Anterior cingulate cortex (tissue), 58 donors: ENCODE measurements at regions not wholly inside any gene's neighbourhood (a gene's known extent, or its start where the extent isn't known, plus 50 kb on each side); places are given as distances from the start of the nearest gene placed in this dataset.
A peak's percentile ranks its signal among the peaks of the same experiment; 100 is the strongest.

Experiments used
- DNase-seq, 58 donors: peaks; one replicate each; lab custom pipeline; 2025; lab: John Stamatoyannopoulos, UW

DNA sequence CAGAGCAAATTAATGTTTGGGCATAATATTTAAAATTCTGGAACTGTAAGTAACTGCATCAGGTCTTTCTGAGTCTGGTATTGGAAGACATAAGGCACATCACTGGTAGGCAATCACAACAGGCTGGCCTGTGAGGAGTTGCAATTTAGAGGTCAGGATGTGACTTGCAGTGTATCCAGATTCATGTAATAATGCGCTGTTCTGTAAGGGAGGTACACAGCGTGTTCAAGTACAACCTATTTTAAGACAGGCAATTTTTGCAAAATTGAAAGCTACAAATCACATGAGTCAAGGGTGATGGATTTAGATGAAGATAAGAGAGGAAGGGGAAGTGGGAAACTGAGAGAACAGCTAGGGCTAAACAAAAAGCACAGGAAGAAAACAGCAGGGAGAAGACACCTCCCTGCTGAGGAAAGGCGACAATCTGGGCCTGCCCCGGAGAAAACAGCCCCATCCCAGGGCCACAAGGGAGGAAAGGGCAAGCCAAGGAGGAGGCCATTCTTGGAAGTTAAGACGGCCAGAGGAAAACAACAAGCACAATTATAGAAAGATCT is 138.1 kb downstream of the LACC1 start:
- no peak for DNase-seq

DNA sequence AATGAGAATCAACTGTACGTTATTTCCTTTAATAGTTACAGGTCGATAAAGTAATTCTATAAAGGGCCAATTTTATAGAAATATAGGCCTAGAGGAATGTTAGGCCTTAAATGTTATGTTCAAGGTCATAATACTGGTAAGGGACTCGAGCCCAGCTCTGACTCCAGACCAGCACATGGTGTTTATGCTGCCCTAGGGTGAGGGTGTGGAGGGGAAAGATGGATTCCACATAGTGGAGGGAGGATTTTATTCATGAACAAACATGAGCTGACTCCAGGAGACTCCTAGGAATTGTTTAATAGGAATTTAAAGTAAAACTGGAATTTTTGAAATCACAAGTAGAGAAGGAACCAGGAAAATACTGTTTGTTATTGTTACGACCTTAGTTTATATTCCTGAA is 139.9 kb downstream of the LACC1 start:
- no peak for DNase-seq

DNA sequence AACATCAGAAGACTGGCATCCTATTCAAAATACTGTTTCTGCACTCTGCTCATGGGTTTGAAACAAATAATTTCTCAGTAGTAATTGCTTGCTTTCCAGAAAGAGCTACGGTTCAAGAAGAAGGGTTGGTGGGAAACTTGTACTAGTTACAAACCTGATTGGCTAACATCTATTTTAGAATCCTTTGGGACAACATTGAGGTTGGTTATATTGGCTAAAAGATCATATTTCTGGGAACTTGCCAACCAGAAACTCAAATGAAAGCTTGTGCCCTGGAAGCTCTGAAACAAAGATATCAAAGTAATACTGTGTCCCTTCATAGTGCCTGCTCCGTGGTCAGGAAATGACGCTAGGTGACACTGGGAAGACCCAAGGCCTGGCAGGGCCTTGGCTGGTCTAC is 141.7 kb downstream of the LACC1 start:
- DNase-seq = no peak

DNA sequence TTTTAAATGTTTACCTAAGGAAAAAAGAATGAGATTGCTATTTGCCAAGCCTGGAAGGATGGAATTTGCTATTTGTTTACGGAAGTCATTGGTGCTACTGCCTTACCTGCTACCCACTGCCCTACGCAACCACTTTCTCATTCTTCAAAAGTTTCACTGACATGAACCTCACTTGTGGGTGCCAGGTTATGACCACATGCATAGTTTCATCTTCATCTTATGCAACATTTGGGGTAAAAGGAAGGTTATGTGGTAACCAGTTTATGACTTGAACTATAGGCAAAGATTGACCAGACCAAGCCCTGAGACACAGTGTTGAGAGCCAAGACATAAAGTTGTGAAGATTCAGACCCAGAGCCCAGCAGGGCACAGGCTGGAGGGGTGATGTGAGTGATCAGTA is 142.5 kb downstream of the LACC1 start:
- DNase-seq = no peak

DNA sequence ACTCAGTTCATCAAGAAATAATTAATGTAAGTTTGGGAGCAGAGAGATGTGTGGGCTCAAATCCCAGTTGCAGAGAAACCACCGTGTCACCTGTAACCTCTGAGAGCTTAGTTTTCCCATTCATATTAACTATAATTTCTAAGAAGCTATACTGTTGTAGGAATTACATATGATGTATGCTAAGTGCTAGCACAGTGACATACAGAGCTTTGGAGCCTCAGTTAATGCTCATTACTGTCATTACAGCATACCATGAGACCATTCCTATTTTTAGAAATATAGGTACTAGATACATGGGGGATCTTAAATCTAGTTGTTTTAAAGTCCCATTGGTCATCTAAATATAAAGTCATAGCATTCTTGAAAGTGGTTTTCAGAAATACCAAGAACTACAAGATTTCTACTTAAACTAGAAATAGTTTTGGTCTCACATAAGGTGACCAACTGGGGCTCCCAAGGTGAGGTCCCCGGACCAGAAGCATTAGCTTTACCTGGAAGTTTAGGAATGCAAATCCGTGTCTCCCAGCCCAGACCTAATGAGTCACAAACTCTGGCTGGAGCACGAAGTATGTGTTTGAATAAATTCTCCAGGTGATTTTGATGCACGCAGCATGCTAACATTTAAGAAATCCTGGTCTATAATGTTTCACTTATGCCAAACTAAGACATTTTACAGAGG is 144.6 kb downstream of the LACC1 start:
- DNase-seq = no peak

DNA sequence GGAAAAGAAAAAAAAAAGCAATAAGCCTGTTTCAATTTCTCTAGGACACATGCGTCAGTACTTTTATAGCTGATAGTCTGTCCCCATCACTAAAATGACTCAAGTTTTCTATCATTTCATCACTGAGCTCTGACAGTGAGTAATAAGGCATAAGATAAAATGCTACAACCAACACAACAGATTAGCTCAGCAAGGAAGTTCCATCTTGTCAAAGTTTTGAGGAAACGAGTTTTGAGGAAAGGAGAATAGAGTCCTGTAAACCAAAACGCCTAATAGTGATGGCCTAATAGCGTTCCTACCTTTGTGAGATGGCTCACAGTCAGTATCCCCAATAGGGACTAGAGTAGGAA is 145.1 kb downstream of the LACC1 start:
- DNase-seq = no peak

DNA sequence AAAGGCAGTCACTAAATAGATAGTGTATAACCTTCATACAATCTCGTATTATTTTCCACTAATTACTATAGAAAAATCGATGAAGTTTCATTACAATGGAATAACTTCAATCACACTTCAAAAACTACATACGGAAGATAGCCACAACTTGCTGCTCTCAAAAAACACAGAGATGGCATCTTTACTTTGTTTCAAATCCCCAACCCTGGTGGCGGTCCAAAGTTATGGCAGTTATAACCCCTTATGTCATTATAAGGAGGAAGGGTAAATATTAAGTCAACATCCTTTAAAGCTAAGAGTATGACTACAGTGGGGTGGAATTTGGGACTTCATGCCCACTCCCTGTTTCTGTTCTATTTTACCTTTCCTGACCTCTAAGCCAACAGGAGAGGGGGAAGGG is 146.5 kb downstream of the LACC1 start:
- DNase-seq = no peak

DNA sequence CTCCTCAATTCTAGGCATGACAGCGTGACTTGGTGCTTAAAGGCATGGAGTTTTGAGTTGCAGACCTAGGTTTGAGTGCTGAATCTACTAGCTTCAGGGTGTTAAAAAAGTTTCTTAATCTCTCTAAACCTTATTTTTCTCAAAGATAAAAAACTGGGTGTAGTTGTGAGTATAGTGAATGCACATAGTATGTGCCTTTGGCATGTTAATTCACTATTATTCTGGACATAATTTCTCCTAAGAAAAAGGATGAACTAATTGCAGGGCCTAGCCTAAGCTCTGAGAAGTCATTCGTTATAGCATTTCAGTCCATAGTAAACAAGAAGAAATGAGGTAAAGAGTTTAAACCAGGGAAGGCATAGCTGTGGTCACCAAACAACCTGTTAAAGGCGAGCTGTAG is 149.0 kb downstream of the LACC1 start:
- DNase-seq = no peak

DNA sequence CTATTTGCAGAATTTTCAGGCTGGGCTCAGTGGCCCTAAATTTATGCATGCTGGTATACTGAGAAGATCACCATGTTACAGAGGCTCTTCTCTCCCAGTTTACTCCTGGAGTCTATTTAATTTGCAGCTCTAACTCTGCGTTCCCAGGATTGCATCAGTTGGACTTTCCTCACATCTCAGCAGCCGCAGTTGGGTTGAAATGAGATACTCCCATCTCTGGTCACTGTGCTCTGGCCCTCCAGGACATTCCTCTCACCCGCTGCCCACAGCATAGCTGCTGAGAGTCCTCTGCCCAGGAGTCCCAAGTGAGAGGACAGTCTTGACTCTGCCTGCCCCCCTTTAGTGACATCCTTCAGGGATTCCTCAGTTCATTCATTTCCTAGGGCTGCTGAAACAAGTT is 150.9 kb downstream of the LACC1 start:
- DNase-seq = no peak

DNA sequence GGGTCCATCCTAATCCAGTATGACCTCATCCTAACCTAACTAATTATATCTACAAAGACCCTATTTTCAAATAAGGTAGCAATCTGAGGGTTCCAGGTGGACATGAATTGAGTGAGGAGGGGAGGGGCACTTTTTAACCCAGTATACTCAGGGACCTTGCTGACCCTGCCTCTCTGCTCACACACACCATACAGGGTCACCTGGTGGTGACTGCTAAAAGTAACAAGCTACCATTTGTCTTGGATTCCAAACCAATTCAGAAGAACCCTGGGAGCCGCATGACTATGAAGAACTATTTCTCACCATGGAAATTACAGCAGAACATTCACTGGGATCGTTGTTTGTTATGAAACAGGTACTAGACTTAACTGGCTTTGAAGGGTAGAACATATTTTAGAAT is 151.9 kb downstream of the LACC1 start:
- no peak for DNase-seq

DNA sequence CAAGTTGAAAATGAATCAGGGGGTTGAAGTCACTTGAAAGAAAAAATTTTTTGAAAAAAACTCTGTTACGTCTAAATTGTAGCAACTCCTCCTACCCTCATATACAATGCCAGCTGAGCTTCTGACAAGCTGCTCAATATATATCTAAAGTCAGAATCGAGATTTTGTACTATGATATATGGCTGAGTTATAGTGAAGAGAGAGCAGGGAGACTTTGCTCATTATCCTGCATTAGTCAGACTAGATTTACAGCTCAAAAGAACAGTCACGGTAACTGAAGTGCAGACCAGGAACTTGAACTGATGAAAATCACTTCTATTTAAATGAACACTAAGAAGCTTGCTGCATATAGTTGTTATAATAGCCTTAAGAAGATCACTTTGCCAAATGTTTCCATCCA is 153.1 kb downstream of the LACC1 start:
- no peak for DNase-seq

DNA sequence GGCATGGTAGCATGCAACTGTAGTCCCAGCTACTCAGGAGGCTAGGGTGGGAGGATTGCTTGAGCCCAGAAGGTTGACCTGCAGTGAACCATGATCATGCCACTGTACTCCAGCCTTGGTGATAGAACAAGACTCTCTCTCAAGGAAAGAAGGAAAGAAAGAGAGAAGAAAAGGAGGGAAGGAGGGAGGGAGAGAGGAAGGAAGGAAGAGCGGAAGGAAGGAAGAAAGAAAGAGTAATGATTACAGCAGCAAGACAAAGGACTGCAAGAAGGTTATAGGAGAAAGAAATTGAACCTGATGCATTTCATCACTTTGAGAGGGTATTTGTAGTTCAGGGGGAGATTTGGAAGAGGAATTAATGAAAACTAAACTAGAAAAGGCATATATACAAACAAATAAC is 155.7 kb downstream of the LACC1 start:
- no peak for DNase-seq

DNA sequence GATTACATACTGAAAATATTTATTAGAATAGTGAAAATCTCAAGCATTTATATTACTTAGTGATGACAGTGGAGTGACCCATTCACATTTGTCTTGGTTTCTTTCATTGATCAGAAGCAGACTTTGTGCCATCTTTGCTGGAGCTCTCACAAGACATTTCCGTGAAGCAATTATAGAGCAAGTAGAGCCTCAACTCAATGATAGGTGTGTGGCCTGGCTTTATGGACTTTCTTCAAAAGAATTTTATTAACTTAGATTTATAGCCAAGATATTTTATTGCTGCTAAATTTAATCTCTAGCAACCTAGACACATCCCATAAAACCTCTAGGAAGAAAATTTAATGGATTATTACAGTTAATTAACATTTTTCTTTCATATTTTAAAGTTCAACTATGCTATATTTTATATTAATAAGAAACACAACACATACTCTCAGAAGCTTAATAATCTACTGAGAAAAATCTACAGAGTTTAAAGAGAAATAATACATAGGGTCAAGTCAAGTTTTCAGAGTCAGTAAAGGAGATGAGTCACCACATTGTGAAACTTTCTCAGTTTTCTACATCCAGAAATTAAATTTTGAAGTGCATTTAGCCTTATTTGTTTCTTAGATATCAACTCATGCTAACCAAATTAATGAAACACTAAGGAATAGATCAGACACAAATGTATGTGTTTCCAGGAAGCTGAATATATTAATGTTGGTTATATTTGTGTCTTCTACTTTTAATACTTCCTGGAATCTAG is 160.5 kb downstream of the LACC1 start:
- no peak for DNase-seq

DNA sequence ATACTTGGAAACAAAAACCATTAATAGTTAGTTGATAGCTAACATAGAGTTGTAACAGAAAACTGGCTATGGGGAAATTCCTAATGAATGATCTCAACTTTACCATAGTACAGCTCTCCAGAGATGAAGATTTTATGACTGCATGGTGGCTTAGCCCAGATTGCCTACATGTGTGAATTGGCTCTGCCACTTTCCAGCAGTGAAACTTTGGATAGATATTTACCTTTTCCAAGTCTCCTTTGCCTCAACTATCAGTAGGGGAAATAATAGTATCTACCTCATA is 161.1 kb downstream of the LACC1 start:
- no peak for DNase-seq

DNA sequence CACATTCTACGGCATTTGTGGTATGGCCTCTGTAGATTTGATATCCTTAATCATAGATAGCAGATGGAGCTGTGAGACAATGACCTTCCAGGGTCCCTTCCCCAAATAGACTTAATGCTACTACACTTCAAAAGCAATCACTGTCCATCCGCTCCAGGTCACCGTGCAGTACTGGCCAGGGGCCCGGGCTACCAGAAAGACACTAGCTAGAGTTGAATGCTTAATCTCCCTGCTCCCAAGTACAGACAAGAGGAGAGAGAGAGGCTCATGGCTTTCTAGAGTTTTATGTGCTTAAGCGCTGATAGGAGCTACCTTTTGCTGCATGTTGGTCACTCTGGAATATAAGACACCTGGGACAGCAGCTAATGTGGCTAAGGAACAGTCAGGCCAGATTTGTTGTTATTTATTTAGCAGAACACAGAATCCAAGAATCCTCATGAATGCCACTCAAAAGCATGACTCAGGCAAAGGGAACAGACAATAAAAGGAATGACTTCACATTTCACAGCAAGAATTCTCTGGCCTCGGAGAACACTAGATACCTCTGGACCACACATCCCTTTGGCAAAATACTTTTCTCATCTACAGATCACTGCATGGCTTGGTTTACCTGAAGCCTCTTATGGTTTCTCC is 165.0 kb downstream of the LACC1 start:
- DNase-seq = peak in 1 of 58 donors; percentile 13

DNA sequence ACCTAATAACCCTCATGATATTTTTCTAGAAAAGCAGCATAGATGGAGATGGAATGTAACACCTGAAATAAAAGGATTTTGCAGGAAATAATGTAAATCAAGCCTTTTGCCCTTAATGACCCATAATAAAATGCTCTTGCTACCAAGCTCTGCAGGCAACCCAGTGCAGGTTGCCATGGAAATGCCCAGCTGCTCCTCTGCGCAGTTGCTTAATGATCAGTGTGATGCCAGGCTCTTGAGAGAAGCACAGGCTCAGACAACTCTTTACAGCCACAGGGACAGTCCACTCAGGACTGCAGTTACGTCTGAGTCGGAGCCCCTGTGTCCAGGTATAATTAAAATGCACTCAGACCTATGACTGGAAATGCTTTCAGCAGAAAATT is 165.5 kb downstream of the LACC1 start:
- peak in 32 of 58 donors; percentile 1 to 48 (median 16) for DNase-seq

DNA sequence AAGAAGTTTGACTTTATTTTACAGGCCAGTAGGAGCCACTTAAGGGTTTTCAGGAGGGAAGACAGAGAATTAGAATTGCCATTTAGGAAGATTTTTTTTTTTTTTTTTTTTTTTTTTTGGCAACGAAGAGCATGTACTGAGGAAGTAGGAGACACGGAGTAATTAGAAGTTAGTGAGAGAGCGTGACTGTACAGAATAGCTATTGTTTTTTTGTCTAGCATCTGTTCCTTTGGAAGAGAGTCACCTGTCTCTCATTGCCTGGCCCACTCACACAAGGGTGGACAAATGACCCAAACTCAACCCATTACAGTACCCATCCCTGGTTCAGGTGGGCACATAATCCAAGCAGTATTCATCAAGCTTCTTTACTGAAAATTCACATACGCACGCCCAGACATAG is 166.7 kb downstream of the LACC1 start:
- DNase-seq = no peak

DNA sequence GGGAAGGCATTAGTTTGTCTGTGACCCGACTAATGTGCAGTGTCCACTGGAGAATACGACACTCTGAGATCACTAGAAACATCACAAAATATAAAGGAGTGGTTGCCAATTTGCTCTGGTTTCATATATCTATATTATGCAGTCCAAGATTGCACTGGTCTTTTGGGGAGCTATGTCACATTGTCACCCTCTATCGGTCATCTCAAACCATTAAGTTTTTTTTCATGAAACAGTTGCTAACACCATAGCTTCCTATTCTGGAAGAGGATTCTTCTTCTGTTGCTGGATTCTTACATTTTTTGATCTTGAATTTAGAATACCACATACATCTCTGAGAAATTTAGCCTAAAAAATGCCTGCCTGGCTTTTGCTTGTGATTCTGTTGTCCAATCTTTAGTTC is 168.6 kb downstream of the LACC1 start:
- no peak for DNase-seq

DNA sequence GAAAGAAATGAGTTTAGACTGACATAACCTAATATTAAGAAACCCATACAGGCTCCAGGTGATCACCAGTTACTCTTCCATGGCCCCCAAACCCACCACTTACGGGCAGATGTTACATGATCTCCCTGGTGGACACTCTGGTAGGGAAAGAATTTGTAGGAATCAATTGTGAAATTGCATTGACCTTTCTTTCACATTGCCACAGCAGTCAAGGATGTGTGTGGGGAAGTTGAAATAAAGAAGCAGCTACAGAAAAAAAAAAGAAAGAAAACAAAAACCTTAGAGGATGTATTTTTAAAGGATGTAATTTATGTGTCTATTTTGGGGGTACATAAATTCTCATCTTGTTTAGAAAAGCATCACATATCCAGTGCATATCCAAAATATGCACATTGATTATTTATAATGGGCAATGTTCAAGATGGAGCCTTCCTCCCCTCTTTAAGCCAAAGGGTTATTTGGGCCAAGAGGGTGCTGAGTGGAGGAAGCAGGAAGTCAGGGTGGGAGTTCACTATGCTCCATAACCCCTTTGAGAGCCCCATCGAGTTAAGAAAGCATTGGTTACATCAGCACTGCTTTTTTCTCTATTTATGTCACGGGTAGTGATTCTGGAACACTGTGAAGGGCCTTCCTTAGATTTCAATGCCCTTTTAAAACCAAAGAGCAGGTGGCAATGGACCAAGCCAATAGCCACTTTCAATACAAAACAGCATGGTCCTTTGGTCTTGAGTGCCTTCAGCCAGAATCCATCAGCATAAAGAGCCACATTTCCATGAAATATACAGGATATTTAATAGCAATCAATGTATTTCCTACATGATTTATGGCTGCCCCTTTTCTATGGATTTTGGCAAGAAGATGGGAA is 169.6 kb downstream of the LACC1 start:
- DNase-seq = no peak

DNA sequence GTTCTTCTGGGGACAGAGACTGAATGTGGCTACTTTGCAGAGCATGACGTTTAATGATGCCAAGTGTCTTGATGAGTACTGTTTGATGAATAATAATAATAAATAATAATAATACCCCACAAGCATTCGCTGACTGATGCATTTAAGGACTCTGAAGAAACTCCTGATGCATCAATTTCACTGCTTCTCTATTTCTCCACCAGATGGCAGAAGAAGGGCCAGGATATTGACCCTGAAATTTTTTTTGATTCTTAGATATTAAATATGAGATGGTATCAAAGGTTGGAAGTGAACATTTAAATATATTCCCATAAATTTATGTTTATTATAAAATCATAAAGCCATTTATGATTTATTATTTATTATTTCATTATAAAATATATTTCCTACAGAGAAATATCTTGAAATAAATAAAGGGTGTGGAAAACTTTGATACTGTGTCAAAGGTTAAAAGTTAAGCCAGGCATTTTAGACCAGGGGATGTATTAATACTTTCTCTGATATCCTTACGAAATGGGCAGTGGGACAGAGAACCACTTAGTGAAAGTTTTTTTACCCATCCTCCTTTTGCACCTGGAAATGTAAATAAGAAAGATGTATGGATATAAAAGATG is 170.9 kb downstream of the LACC1 start:
- DNase-seq = peak in 1 of 58 donors; percentile 5

DNA sequence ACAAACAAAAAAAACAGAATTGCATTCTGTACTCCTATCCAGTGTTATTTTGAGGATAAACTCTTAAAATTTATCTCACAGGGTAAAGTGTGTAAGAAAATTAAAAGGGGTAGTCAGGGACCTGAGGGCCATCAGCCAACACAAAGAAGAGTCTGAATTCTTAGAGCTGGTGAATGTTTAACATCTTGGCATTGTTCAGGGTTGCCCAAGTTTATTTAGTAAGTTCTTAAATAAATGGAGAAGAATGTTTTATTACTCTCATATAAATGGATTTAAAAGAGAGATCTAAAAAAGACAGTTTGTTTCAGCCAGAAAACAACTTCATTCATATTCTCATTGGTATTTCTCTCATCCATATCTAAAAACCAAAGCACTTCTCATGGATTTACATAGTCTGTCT is 171.7 kb downstream of the LACC1 start:
- no peak for DNase-seq
